CD4-positive, alpha-beta T cell treated with Interleukin-15 for 1 hour (primary cell): ENCODE measurements at regions not wholly inside any gene's neighbourhood (a gene's known extent, or its start where the extent isn't known, plus 50 kb on each side); places are given as distances from the start of the nearest gene placed in this dataset.
"Not testable (repeated sequence)": the region's sequence is repeated elsewhere in the genome, so short reads cannot be mapped to it uniquely, and the experiment has no call there.

Experiments used
- DNase-seq: peaks from one replicate; pipeline ENCODE4 v3.0.0-alpha.2; 2020

- no peak for DNase-seq
Measured at GRCh38 chr1:187744665-187745064, 915.9 kb downstream of the PLA2G4A start.

- no peak for DNase-seq
Measured at GRCh38 chr1:187755536-187755935, 926.8 kb downstream of the PLA2G4A start.

- not testable (repeated sequence) for DNase-seq
Measured at GRCh38 chr1:187756684-187757083, 927.9 kb downstream of the PLA2G4A start.

- no peak for DNase-seq
Measured at GRCh38 chr1:187759825-187760333, 931.1 kb downstream of the PLA2G4A start.

GRCh38 chr1:187762118-187762517 lies 933.4 kb downstream of the PLA2G4A start:
- no peak for DNase-seq

GRCh38 chr1:187763465-187763864 lies 934.7 kb downstream of the PLA2G4A start:
- DNase-seq = no peak

- no peak for DNase-seq
Measured at GRCh38 chr1:187763976-187764375, 935.2 kb downstream of the PLA2G4A start.

- no peak for DNase-seq
Measured at GRCh38 chr1:187771396-187771795, 942.6 kb downstream of the PLA2G4A start.

GRCh38 chr1:187773168-187773567 lies 944.4 kb downstream of the PLA2G4A start:
- no peak for DNase-seq

GRCh38 chr1:187787736-187788135 lies 959.0 kb downstream of the PLA2G4A start:
- DNase-seq = no peak

GRCh38 chr1:187788718-187789117 lies 960.0 kb downstream of the PLA2G4A start:
- no peak for DNase-seq

GRCh38 chr1:187790724-187791123 lies 962.0 kb downstream of the PLA2G4A start:
- DNase-seq = no peak

GRCh38 chr1:187794561-187794960 lies 965.8 kb downstream of the PLA2G4A start:
- DNase-seq = no peak

GRCh38 chr1:187809549-187809948 lies 980.8 kb downstream of the PLA2G4A start:
- no peak for DNase-seq

- DNase-seq = no peak
Measured at GRCh38 chr1:187816646-187817045, 987.9 kb downstream of the PLA2G4A start.

GRCh38 chr1:187817782-187818181 lies 989.0 kb downstream of the PLA2G4A start:
- DNase-seq = no peak

GRCh38 chr1:187819086-187819485 lies 990.3 kb downstream of the PLA2G4A start:
- no peak for DNase-seq

- no peak for DNase-seq
Measured at GRCh38 chr1:187836557-187836956, 1007.8 kb downstream of the PLA2G4A start.

- DNase-seq = no peak
Measured at GRCh38 chr1:187837787-187838186, 1009.0 kb downstream of the PLA2G4A start.

- no peak for DNase-seq
Measured at GRCh38 chr1:187838335-187839293, 1009.9 kb downstream of the PLA2G4A start.

- DNase-seq = no peak
Measured at GRCh38 chr1:187839873-187840272, 1011.1 kb downstream of the PLA2G4A start.

GRCh38 chr1:187840557-187840956 lies 1011.8 kb downstream of the PLA2G4A start:
- DNase-seq = no peak

GRCh38 chr1:187842406-187843165 lies 1013.8 kb downstream of the PLA2G4A start:
- no peak for DNase-seq

GRCh38 chr1:187844313-187844712 lies 1015.6 kb downstream of the PLA2G4A start:
- DNase-seq = no peak
